H1 (cell line): ENCODE measurements at regions not wholly inside any gene's neighbourhood (a gene's known extent, or its start where the extent isn't known, plus 50 kb on each side); places are given as distances from the start of the nearest gene placed in this dataset.

Experiments
- EGR1 ChIP-seq: IDR thresholded peaks from 2 replicates; pipeline ENCODE4 v1.6.1; 2011; ENCODE audit warnings: low read depth, low read length, borderline replicate concordance
- EP300 ChIP-seq, 2 experiments: IDR thresholded peaks; 1 replicate in 1 of 2; 2 replicates in 1 of 2; pipeline ENCODE4 v1.6.1; 2011 to 2012; ENCODE audit warnings: low read depth in 2 of 2, low read length in 2 of 2, mild to moderate bottlenecking in 2 of 2, borderline replicate concordance in 1 of 2, inconsistent platforms in 1 of 2, moderate library complexity in 1 of 2
- GTF2F1 ChIP-seq: IDR thresholded peaks from 2 replicates; pipeline ENCODE4 v1.6.1; 2012; ENCODE audit warnings: low read depth, low read length, improper control_type of control experiment, borderline replicate concordance
- HDAC6 ChIP-seq: IDR thresholded peaks from one replicate; pipeline ENCODE4 v1.7.1; 2012; ENCODE audit warnings: low read depth, mild to moderate bottlenecking, inconsistent platforms, low read length, moderate library complexity
- JUN ChIP-seq: IDR thresholded peaks from 2 replicates; pipeline ENCODE4 v1.6.1; 2011; ENCODE audit warnings: low read depth, mild to moderate bottlenecking, improper control_type of control experiment, low read length
- NRF1 ChIP-seq: IDR thresholded peaks from 2 replicates; pipeline ENCODE4 v1.6.1; 2011; ENCODE audit warnings: mild to moderate bottlenecking, low read depth, low read length, improper control_type of control experiment
- POLR2A ChIP-seq, 2 experiments: IDR thresholded peaks; 1 replicate in 1 of 2; 2 replicates in 1 of 2; pipeline ENCODE4 v1.6.1; 2011; ENCODE audit warnings: low read depth in 2 of 2, low read length in 2 of 2, mild to moderate bottlenecking in 2 of 2; ENCODE audit errors: control extremely low read depth in 1 of 2
- RAD21 ChIP-seq, 2 experiments: IDR thresholded peaks in 1 of 2; conservative IDR thresholded peaks in 1 of 2; 2 replicates each; pipeline ENCODE4 v1.6.1; 2011; ENCODE audit warnings: low read depth in 2 of 2, low read length in 2 of 2, improper control_type of control experiment in 1 of 2, inconsistent platforms in 1 of 2, mild to moderate bottlenecking in 1 of 2, moderate library complexity in 1 of 2
- SUZ12 ChIP-seq: fragments of 200-600 bp; sonication (generic); IDR thresholded peaks from 2 replicates; pipeline ENCODE4 v1.6.1; 2012; ENCODE audit warnings: mild to moderate bottlenecking, inconsistent platforms, low read length, moderate library complexity, mixed read lengths
- ZNF274 ChIP-seq: IDR thresholded peaks from 2 replicates; pipeline ENCODE4 v1.7.0; 2012; ENCODE audit warnings: low read length, borderline replicate concordance; ENCODE audit errors: extremely low read depth
- TF ChIP-seq, protein P1 (sequence below), 3 experiments: IDR thresholded peaks; 1 replicate in 2 of 3; 2 replicates in 1 of 3; pipeline versions ENCODE4 v1.5.1 to v1.6.1; 2011; ENCODE audit warnings: low read length in 3 of 3, mild to moderate bottlenecking in 3 of 3, inconsistent platforms in 2 of 3, low read depth in 1 of 3, moderate library complexity in 1 of 3; ENCODE audit not compliant: insufficient read depth in 1 of 3; ENCODE audit errors: control extremely low read depth in 1 of 3

DNA sequence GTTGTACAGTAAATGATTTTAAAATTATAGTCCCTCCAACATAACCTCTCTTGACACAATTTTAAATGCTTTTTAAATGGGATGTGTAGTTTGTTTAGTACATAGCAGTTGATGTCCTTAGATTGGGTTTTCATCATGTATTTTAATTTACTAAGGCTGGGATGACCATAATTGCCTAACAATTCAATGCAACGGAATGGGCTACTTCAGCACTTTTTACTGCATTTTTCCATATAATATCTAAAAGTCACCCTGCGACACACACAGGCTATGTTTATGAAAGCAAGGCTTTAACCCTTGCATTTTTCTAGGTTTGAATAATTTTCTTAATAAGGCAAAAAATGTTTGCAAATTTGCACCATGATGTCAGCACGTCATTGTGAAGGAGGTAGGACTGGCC lies 321.0 kb downstream of the DLEU7 start:
- TF ChIP-seq EP300 (IDR thresholded peaks at IDR 0.05; ENCODE audit: borderline replicate concordance in 1 of 2, low read depth in 2 of 2, low read length in 2 of 2) (no peak), GTF2F1 (no peak), RAD21 (IDR thresholded peaks at IDR 0.05 in 1 of 2, conservative IDR thresholded peaks at IDR 0.05 in 1 of 2; ENCODE audit: low read depth in 2 of 2, low read length in 2 of 2) (no peak), ZNF274 (no peak), POLR2A (IDR thresholded peaks at IDR 0.05; ENCODE audit: control extremely low read depth in 1 of 2, low read depth in 2 of 2, low read length in 2 of 2) (no peak), HDAC6 (no peak), JUN (no peak), NRF1 (no peak), SUZ12 (no peak), EGR1 (no peak)
- TF ChIP-seq, protein P1, sequence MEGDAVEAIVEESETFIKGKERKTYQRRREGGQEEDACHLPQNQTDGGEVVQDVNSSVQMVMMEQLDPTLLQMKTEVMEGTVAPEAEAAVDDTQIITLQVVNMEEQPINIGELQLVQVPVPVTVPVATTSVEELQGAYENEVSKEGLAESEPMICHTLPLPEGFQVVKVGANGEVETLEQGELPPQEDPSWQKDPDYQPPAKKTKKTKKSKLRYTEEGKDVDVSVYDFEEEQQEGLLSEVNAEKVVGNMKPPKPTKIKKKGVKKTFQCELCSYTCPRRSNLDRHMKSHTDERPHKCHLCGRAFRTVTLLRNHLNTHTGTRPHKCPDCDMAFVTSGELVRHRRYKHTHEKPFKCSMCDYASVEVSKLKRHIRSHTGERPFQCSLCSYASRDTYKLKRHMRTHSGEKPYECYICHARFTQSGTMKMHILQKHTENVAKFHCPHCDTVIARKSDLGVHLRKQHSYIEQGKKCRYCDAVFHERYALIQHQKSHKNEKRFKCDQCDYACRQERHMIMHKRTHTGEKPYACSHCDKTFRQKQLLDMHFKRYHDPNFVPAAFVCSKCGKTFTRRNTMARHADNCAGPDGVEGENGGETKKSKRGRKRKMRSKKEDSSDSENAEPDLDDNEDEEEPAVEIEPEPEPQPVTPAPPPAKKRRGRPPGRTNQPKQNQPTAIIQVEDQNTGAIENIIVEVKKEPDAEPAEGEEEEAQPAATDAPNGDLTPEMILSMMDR (IDR thresholded peaks at IDR 0.05; ENCODE audit: control extremely low read depth in 1 of 3, insufficient read depth in 1 of 3, low read depth in 1 of 3, low read length in 3 of 3) = no peak
